ENCODE measurements at regions not wholly inside any gene's neighbourhood (a gene's known extent, or its start where the extent isn't known, plus 50 kb on each side); places are given as distances from the start of the nearest gene placed in this dataset.

GRCh38 chr11:133714471-133715375 lies 130.6 kb downstream of the SPATA19 start:
- Histone ChIP-seq H3K79me2 (ENCODE audit: insufficient read depth, low read length) (no peaks in the 10 kb centered on the region), H3K4me1 (ENCODE audit: insufficient read depth, low read length) (no peaks in the 10 kb centered on the region), H3K27ac (ENCODE audit: low read length) (no peak overlapping the region), H3K9me3 (ENCODE audit: insufficient read depth, low read length, severe bottlenecking) (no peaks in the 10 kb centered on the region), H3K9ac (ENCODE audit: low read depth, low read length) (no peak overlapping the region), H4K20me1 (ENCODE audit: insufficient read depth, low read length) (no peaks in the 10 kb centered on the region), H3K4me2 (ENCODE audit: insufficient read depth, low read length) (no peak overlapping the region), H3K27me3 (ENCODE audit: insufficient read depth, low read length, poor library complexity) (peaks cover 36% of the 10 kb centered on the region), H3K4me3 (ENCODE audit: low read depth in 1 of 2, low read length in 2 of 2) (no peak overlapping the region), H2AFZ (ENCODE audit: low read depth, low read length) (no peak overlapping the region), H3K36me3 (ENCODE audit: insufficient read depth, low read length) (no peaks in the 10 kb centered on the region)
- DNase-seq (no peak), ATAC-seq (ENCODE audit: insufficient read depth, low read depth) (no peak)
- TF ChIP-seq EZH2 (IDR thresholded peaks at IDR 0.05; ENCODE audit: borderline replicate concordance, low read depth, low read length, severe bottlenecking), result no peak
- TF ChIP-seq, protein P1, sequence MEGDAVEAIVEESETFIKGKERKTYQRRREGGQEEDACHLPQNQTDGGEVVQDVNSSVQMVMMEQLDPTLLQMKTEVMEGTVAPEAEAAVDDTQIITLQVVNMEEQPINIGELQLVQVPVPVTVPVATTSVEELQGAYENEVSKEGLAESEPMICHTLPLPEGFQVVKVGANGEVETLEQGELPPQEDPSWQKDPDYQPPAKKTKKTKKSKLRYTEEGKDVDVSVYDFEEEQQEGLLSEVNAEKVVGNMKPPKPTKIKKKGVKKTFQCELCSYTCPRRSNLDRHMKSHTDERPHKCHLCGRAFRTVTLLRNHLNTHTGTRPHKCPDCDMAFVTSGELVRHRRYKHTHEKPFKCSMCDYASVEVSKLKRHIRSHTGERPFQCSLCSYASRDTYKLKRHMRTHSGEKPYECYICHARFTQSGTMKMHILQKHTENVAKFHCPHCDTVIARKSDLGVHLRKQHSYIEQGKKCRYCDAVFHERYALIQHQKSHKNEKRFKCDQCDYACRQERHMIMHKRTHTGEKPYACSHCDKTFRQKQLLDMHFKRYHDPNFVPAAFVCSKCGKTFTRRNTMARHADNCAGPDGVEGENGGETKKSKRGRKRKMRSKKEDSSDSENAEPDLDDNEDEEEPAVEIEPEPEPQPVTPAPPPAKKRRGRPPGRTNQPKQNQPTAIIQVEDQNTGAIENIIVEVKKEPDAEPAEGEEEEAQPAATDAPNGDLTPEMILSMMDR (IDR thresholded peaks at IDR 0.05; ENCODE audit: borderline replicate concordance, extremely low read depth, low read length, poor library complexity, severe bottlenecking), result no peak

- H3K27ac ChIP-seq (ENCODE audit: low read length), result no peak overlapping the region
- H3K27me3 ChIP-seq (ENCODE audit: insufficient read depth, low read length, poor library complexity), result peaks cover 44% of the 10 kb centered on the region
- H3K4me3 ChIP-seq (ENCODE audit: low read depth in 1 of 2, low read length in 2 of 2), result no peak overlapping the region
- H2AFZ ChIP-seq (ENCODE audit: low read depth, low read length), result no peak overlapping the region
- H4K20me1 ChIP-seq (ENCODE audit: insufficient read depth, low read length), result no peaks in the 10 kb centered on the region
- no peak overlapping the region for H3K9ac ChIP-seq (ENCODE audit: low read depth, low read length)
- H3K36me3 ChIP-seq (ENCODE audit: insufficient read depth, low read length), result no peaks in the 10 kb centered on the region
- TF ChIP-seq, protein P1 (IDR thresholded peaks at IDR 0.05; ENCODE audit: borderline replicate concordance, extremely low read depth, low read length, poor library complexity, severe bottlenecking), result no peak
- no peak for TF ChIP-seq EZH2 (IDR thresholded peaks at IDR 0.05; ENCODE audit: borderline replicate concordance, low read depth, low read length, severe bottlenecking)
- no peaks in the 10 kb centered on the region for H3K4me1 ChIP-seq (ENCODE audit: insufficient read depth, low read length)
- H3K79me2 ChIP-seq (ENCODE audit: insufficient read depth, low read length), result no peaks in the 10 kb centered on the region
- no peak for DNase-seq
- ATAC-seq (ENCODE audit: insufficient read depth, low read depth), result no peak
- H3K4me2 ChIP-seq (ENCODE audit: insufficient read depth, low read length), result no peak overlapping the region
- H3K9me3 ChIP-seq (ENCODE audit: insufficient read depth, low read length, severe bottlenecking), result no peaks in the 10 kb centered on the region
These were observed 131.5 kb downstream of the SPATA19 start for GRCh38 chr11:133713844-133714243.

DNA sequence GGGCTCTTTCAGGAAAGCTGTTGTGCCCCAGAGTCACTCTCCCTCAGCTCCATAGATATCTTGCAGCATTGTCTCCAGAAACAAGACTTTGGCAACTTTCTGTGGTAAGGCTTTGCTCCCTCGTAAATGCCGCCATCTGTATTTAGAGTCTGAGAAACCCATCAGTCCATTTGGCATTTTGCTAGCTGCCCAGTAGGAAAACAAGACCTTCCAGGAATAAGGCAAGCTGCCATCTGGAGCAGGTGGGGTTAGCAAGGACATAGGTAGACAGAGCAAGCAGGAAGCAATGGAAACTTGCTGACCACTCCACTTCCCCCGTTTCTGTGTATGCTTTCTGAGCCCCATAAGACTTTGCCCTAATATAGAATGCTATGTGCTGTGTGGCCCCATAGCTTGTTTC lies 131.9 kb downstream of the SPATA19 start:
- no peak overlapping the region for H3K27ac ChIP-seq (ENCODE audit: low read length)
- no peak for TF ChIP-seq EZH2 (IDR thresholded peaks at IDR 0.05; ENCODE audit: borderline replicate concordance, low read depth, low read length, severe bottlenecking)
- TF ChIP-seq, protein P1 (IDR thresholded peaks at IDR 0.05; ENCODE audit: borderline replicate concordance, extremely low read depth, low read length, poor library complexity, severe bottlenecking), result no peak
- H3K79me2 ChIP-seq (ENCODE audit: insufficient read depth, low read length), result no peaks in the 10 kb centered on the region
- no peak overlapping the region for H2AFZ ChIP-seq (ENCODE audit: low read depth, low read length)
- H4K20me1 ChIP-seq (ENCODE audit: insufficient read depth, low read length), result no peaks in the 10 kb centered on the region
- peaks cover 48% of the 10 kb centered on the region for H3K27me3 ChIP-seq (ENCODE audit: insufficient read depth, low read length, poor library complexity)
- H3K9me3 ChIP-seq (ENCODE audit: insufficient read depth, low read length, severe bottlenecking), result no peaks in the 10 kb centered on the region
- DNase-seq (no peak), ATAC-seq (ENCODE audit: insufficient read depth, low read depth) (no peak)
- no peak overlapping the region for H3K4me2 ChIP-seq (ENCODE audit: insufficient read depth, low read length)
- H3K36me3 ChIP-seq (ENCODE audit: insufficient read depth, low read length), result no peaks in the 10 kb centered on the region
- H3K4me1 ChIP-seq (ENCODE audit: insufficient read depth, low read length), result no peaks in the 10 kb centered on the region
- no peak overlapping the region for H3K9ac ChIP-seq (ENCODE audit: low read depth, low read length)
- H3K4me3 ChIP-seq (ENCODE audit: low read depth in 1 of 2, low read length in 2 of 2), result no peak overlapping the region

All from DND-41 (cell line).